ENCODE measurements at regions not wholly inside any gene's neighbourhood (a gene's known extent, or its start where the extent isn't known, plus 50 kb on each side); places are given as distances from the start of the nearest gene placed in this dataset.

DNA sequence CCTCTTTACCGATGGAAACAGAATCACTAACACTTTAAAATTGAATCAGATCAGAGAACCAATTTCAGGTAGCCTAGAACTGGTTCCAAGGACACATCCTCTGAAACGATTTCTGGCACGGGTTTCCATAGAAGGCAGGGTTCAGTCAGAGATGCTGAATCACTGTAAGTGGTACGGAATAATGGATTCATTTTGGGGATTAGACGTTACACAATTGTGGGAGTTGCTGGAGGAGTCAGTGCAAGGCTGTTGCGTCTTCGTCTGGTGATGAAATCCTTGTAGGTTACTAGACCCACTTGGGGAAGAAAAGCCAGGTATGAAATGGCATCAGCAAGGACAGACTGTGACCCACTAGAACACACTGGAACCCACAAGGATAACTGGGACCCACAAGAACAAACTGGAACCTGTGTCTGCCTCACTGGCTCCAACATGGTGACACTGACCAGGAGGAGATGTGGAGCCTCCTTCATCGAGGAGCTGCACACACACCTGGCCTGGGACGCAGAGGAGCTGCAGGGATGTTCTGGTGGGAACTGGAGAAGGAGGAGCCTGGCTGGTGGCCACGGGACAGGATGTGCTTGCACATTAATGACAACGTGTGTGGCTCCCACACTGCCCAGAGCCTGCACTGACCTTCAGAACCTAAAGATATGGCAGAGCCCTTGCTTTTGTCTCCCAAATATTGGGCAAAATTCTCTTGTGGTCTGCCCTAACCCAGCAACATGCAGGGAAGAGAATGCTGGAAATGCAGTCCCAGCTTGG lies 105.1 kb downstream of the TRAPPC11 start:
- in situ Hi-C loops (cut with HindIII; ENCODE audit: low sequenced_read_pairs): no loop called here
- no peak overlapping the region for H3K4me3 ChIP-seq (ENCODE audit: low read depth, low read length)
- no peak for DNase-seq (ENCODE audit: low read depth)
- TF ChIP-seq, protein P1, sequence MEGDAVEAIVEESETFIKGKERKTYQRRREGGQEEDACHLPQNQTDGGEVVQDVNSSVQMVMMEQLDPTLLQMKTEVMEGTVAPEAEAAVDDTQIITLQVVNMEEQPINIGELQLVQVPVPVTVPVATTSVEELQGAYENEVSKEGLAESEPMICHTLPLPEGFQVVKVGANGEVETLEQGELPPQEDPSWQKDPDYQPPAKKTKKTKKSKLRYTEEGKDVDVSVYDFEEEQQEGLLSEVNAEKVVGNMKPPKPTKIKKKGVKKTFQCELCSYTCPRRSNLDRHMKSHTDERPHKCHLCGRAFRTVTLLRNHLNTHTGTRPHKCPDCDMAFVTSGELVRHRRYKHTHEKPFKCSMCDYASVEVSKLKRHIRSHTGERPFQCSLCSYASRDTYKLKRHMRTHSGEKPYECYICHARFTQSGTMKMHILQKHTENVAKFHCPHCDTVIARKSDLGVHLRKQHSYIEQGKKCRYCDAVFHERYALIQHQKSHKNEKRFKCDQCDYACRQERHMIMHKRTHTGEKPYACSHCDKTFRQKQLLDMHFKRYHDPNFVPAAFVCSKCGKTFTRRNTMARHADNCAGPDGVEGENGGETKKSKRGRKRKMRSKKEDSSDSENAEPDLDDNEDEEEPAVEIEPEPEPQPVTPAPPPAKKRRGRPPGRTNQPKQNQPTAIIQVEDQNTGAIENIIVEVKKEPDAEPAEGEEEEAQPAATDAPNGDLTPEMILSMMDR (IDR thresholded peaks at IDR 0.05; ENCODE audit: low read depth, low read length, missing control alignments): no peak

DNA sequence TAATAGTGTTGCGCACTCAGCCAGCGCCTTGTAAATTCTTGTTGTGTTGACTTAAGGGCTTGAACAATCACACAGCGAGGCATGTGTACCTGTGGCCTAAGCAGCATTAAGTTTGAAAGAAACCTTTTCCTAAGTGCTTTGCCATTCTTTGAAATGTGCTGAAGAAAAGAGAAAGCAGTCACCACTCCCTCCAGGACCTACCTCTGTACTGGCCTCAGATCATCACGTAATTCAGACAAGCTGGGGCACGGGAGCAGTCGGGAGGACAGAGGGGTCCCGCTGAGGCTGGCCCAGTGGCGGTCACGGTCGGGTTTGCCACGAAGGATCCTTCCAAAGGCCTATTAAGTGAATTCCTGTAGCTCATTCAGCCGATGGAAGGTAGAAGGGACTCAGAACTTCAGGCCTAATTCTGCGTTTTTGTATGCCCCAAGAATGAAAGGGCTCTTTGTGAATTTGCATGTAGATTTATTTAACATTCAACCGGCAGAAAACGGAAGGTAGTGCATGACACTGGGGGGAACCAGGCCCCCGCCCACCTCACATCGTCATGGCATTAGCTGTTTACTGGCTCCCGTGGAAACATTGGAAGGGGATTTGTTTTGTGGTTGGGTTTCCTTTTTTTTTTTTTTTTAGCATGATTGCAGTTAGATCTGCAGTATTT lies 106.3 kb downstream of the TRAPPC11 start:
- peak; percentile 6 for DNase-seq (ENCODE audit: low read depth)
- in situ Hi-C loops (cut with HindIII; ENCODE audit: low sequenced_read_pairs): no loop called here
- H3K4me3 ChIP-seq (ENCODE audit: low read depth, low read length): no peak overlapping the region
- TF ChIP-seq, protein P1 (IDR thresholded peaks at IDR 0.05; ENCODE audit: low read depth, low read length, missing control alignments): no peak

DNA sequence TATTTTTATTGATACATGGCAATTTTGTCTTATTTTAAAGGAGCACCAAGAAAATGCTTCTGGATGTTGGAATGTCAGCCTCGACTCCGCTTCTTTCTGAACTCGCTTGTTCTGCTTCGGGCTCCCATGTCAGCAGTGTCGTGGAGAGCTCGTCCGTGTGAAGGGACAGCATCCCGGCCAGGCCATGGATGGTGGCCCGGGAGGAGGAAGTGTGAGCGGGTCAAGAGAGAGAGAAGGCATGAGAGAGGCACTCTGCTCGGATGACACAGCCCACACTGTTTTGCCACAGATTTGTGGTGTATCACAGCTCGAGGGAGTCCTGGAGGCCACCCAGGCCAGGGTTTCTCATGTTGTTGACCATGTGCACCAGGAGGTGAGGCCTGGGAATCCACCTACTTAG lies 107.0 kb downstream of the TRAPPC11 start:
- no peak overlapping the region for H3K4me3 ChIP-seq (ENCODE audit: low read depth, low read length)
- DNase-seq (ENCODE audit: low read depth): no peak
- TF ChIP-seq, protein P1 (IDR thresholded peaks at IDR 0.05; ENCODE audit: low read depth, low read length, missing control alignments): no peak
- in situ Hi-C loops (cut with HindIII; ENCODE audit: low sequenced_read_pairs): no loop called here

DNA sequence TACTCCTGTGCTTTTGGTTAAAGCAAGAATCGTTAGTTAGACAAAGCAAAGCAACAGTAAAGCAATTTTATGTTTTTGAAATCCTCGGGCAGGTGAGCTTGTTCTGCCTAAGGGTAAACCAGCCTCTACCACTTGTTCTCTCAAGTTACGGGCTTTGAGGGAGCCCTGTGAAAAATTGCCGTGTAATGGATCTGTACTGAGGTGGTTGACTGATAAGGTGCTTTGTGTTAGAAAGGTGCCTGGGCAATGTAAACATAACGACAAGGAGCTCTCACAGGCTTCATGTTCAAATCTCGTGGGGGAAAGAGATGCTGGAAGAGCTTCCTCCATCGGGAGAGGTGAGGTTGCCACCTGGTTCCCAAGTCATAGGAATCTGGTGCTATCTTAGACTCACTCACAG lies 111.8 kb downstream of the TRAPPC11 start:
- in situ Hi-C loops (cut with HindIII; ENCODE audit: low sequenced_read_pairs): no loop called here
- TF ChIP-seq, protein P1 (IDR thresholded peaks at IDR 0.05; ENCODE audit: low read depth, low read length, missing control alignments): no peak
- no peak overlapping the region for H3K4me3 ChIP-seq (ENCODE audit: low read depth, low read length)

DNA sequence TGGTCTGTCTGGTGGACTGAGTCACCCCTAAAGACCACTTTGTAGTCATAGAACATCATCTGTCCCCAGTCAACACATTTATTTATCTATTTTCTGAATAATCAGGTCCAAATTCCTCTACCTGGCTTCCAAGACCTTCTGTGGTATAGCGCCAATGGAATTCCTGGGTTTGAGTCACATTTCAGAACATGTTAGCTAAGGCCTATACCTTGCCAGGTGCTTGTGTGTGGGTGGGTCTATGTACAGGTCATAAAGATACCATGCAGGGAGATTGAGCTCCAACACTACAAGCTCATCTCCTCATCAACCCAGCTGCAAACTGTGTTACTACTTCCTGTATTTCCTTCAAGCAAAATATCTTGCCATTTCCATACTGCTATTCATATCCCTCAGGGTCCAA lies 113.3 kb downstream of the TRAPPC11 start:
- DNase-seq (ENCODE audit: low read depth): no peak
- no peak overlapping the region for H3K4me3 ChIP-seq (ENCODE audit: low read depth, low read length)
- in situ Hi-C loops (cut with HindIII; ENCODE audit: low sequenced_read_pairs): no loop called here
- TF ChIP-seq, protein P1 (IDR thresholded peaks at IDR 0.05; ENCODE audit: low read depth, low read length, missing control alignments): no peak

More for the DNA sequence above, 111.8 kb downstream of the TRAPPC11 start:
- DNase-seq (ENCODE audit: low read depth): no peak

DNA sequence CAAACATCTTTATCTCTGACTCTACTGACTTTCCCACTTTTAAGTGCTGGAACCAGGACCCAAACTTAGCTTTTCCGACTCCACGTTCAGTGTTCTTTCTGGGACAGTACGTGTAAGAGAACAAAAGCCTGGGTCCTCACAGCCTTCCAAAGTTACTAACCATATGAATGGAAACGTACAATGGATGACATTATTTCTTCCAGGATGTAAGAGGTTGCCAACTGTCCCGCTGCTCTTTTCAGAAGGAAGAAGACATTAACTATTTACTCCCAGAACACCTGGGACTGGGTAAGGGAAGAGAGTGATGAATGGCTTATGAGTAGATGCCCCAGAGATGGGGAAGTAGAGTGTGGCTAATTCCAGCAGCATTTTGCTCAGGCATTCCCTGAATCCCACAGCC lies 114.7 kb downstream of the TRAPPC11 start:
- DNase-seq (ENCODE audit: low read depth): no peak
- in situ Hi-C loops (cut with HindIII; ENCODE audit: low sequenced_read_pairs): no loop called here
- TF ChIP-seq, protein P1 (IDR thresholded peaks at IDR 0.05; ENCODE audit: low read depth, low read length, missing control alignments): no peak
- H3K4me3 ChIP-seq (ENCODE audit: low read depth, low read length): no peak overlapping the region

Measured in astrocyte of the cerebellum (primary cell).